ENCODE measurements at regions not wholly inside any gene's neighbourhood (a gene's known extent, or its start where the extent isn't known, plus 50 kb on each side); places are given as distances from the start of the nearest gene placed in this dataset.

- no peak for DNase-seq (ENCODE audit: low read depth in 2 of 2)
These were observed 491.5 kb upstream of the TGFBR2 start for GRCh38 chr3:30114918-30115317.

GRCh38 chr3:30122359-30122758 is 484.0 kb upstream of the TGFBR2 start:
- DNase-seq (ENCODE audit: low read depth in 2 of 2) = no peak

GRCh38 chr3:30123224-30123623 is 483.2 kb upstream of the TGFBR2 start:
- no peak for DNase-seq (ENCODE audit: low read depth in 2 of 2)

GRCh38 chr3:30123755-30124154 is 482.6 kb upstream of the TGFBR2 start:
- no peak for DNase-seq (ENCODE audit: low read depth in 2 of 2)

GRCh38 chr3:30124435-30125370 is 481.7 kb upstream of the TGFBR2 start:
- DNase-seq (ENCODE audit: low read depth in 2 of 2) = no peak

- no peak for DNase-seq (ENCODE audit: low read depth in 2 of 2)
These were observed 476.6 kb upstream of the TGFBR2 start for GRCh38 chr3:30129765-30130164.

GRCh38 chr3:30130391-30130790 is 476.0 kb upstream of the TGFBR2 start:
- DNase-seq (ENCODE audit: low read depth in 2 of 2) = no peak

GRCh38 chr3:30131191-30131590 is 475.2 kb upstream of the TGFBR2 start:
- DNase-seq (ENCODE audit: low read depth in 2 of 2) = no peak

GRCh38 chr3:30135190-30135589 is 471.2 kb upstream of the TGFBR2 start:
- no peak for DNase-seq (ENCODE audit: low read depth in 2 of 2)

- DNase-seq (ENCODE audit: low read depth in 2 of 2) = no peak
These were observed 467.1 kb upstream of the TGFBR2 start for GRCh38 chr3:30139283-30139682.

GRCh38 chr3:30140356-30141075 is 465.9 kb upstream of the TGFBR2 start:
- no peak for DNase-seq (ENCODE audit: low read depth in 2 of 2)

- DNase-seq (ENCODE audit: low read depth in 2 of 2) = no peak
These were observed 465.2 kb upstream of the TGFBR2 start for GRCh38 chr3:30141178-30141581.

- no peak for DNase-seq (ENCODE audit: low read depth in 2 of 2)
These were observed 464.5 kb upstream of the TGFBR2 start for GRCh38 chr3:30141927-30142326.

GRCh38 chr3:30142946-30143345 is 463.5 kb upstream of the TGFBR2 start:
- DNase-seq (ENCODE audit: low read depth in 2 of 2) = no peak

- DNase-seq (ENCODE audit: low read depth in 2 of 2) = no peak
These were observed 461.1 kb upstream of the TGFBR2 start for GRCh38 chr3:30145281-30145680.

GRCh38 chr3:30146978-30147377 is 459.4 kb upstream of the TGFBR2 start:
- DNase-seq (ENCODE audit: low read depth in 2 of 2) = no peak

- no peak for DNase-seq (ENCODE audit: low read depth in 2 of 2)
These were observed 451.5 kb upstream of the TGFBR2 start for GRCh38 chr3:30154853-30155252.

- no peak for DNase-seq (ENCODE audit: low read depth in 2 of 2)
These were observed 450.6 kb upstream of the TGFBR2 start for GRCh38 chr3:30155755-30156154.

GRCh38 chr3:30156586-30157498 is 449.6 kb upstream of the TGFBR2 start:
- no peak for DNase-seq (ENCODE audit: low read depth in 2 of 2)

GRCh38 chr3:30161375-30161774 is 445.0 kb upstream of the TGFBR2 start:
- DNase-seq (ENCODE audit: low read depth in 2 of 2) = no peak

- DNase-seq (ENCODE audit: low read depth in 2 of 2) = no peak
These were observed 443.8 kb upstream of the TGFBR2 start for GRCh38 chr3:30162579-30162978.

GRCh38 chr3:30166535-30166934 is 439.9 kb upstream of the TGFBR2 start:
- DNase-seq (ENCODE audit: low read depth in 2 of 2) = no peak
